Subcutaneous abdominal adipose tissue (tissue), 5 donors: ENCODE measurements at regions not wholly inside any gene's neighbourhood (a gene's known extent, or its start where the extent isn't known, plus 50 kb on each side); places are given as distances from the start of the nearest gene placed in this dataset.
A peak's percentile ranks its signal among the peaks of the same experiment; 100 is the strongest.
"Not testable (repeated sequence)": the region's sequence is repeated elsewhere in the genome, so short reads cannot be mapped to it uniquely, and the experiment has no call there.

Source experiments
- H3K27ac ChIP-seq: one replicate; pipeline ENCODE4 v1.7.0; 2013; ENCODE audit warnings: low read depth, mild to moderate bottlenecking, inconsistent platforms, low read length, moderate library complexity
- H3K27me3 ChIP-seq, 5 donors: one replicate each; pipeline ENCODE4 v1.7.0; 2013; ENCODE audit warnings: low read length in 5 of 5, inconsistent platforms in 1 of 5; ENCODE audit not compliant: control insufficient read depth in 5 of 5, insufficient read depth in 4 of 5
- H3K36me3 ChIP-seq, 5 donors: one replicate each; pipeline ENCODE4 v1.7.0; 2013; ENCODE audit warnings: low read length in 5 of 5; ENCODE audit not compliant: control insufficient read depth in 5 of 5, insufficient read depth in 5 of 5
- H3K4me1 ChIP-seq, 5 donors: one replicate each; pipeline ENCODE4 v1.7.0; 2013; ENCODE audit warnings: low read length in 5 of 5, mild to moderate bottlenecking in 3 of 5, moderate library complexity in 1 of 5; ENCODE audit not compliant: control insufficient read depth in 5 of 5, insufficient read depth in 5 of 5
- H3K4me3 ChIP-seq, 5 donors: one replicate each; pipeline ENCODE4 v1.7.0; 2013; ENCODE audit warnings: low read length in 5 of 5, low read depth in 1 of 5
- H3K9ac ChIP-seq, 5 donors: one replicate each; pipeline ENCODE4 v1.7.0; 2013; ENCODE audit warnings: low read length in 5 of 5, mild to moderate bottlenecking in 4 of 5, moderate library complexity in 3 of 5
- H3K9me3 ChIP-seq, 5 donors: one replicate each; pipeline ENCODE4 v1.7.0; 2013; ENCODE audit warnings: low read length in 5 of 5; ENCODE audit not compliant: control insufficient read depth in 5 of 5
- donor health status: healthy.
- donor health status: healthy.
- donor health status: healthy.
- donor health status: healthy.
- donor health status: healthy.

DNA sequence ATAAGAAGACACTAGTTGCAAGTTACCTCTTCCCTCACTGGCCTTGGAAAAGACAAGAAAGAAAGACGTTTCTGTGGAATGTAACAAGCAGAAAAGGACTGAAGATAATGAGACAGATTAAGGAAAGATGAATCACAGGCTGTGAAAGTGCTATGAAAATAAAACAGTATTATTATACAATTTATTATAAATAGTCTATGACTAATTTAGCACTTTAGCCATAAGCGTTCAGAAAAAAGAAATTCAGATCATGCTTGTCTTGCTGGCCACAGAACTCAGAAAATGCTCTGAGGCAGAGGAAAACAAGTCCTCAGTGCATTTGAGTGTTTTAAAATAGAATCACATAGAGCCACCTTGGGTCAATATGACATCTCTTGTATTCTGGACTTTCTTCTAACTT lies 174.8 kb upstream of the NBPF9 start:
- H3K9me3 ChIP-seq, H3K27ac ChIP-seq, H3K36me3 ChIP-seq, H3K4me3 ChIP-seq, H3K4me1 ChIP-seq, H3K27me3 ChIP-seq, H3K9ac ChIP-seq: not testable (repeated sequence)

DNA sequence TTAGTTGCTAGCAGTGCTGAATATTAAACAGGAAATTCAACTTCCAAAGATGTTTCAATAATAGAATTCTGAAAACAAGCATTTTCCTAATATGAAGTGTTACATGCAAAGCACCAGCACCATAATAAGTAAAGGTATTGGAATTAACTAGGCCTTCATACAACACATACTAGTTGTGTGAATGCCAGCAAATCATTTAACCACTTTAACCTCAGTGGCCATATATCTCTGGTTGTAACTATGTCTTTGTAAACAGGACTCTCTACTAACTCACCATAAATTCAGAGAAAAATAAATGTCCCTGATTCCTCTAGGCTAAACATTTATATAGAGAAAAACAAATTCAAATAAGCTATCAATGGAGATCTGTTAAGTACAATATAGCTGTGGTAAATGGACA lies 175.7 kb upstream of the NBPF9 start:
- not testable (repeated sequence) for H3K4me3 ChIP-seq, H3K36me3 ChIP-seq, H3K9me3 ChIP-seq, H3K27ac ChIP-seq, H3K4me1 ChIP-seq, H3K9ac ChIP-seq, H3K27me3 ChIP-seq

DNA sequence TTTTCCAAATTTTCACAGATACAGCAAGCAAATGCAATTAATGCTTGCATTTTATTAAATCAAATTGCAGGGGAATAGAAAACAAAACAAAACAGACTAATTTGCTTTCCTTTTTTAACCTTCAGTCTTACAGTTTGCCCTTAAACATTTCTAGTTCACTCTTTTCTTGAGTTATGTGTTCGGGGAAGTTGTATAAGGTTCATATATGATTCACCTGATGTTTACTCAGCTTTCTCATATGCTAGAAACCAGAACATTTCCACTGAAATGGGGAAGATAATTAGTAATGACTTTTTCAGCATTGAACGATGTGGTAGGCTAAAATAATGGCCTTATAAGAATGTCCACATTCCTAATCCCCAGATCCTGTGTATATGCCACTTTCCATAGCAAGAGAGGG lies 176.2 kb upstream of the NBPF9 start:
- H3K9ac ChIP-seq, H3K36me3 ChIP-seq, H3K4me3 ChIP-seq, H3K9me3 ChIP-seq, H3K27me3 ChIP-seq, H3K4me1 ChIP-seq, H3K27ac ChIP-seq: not testable (repeated sequence)

DNA sequence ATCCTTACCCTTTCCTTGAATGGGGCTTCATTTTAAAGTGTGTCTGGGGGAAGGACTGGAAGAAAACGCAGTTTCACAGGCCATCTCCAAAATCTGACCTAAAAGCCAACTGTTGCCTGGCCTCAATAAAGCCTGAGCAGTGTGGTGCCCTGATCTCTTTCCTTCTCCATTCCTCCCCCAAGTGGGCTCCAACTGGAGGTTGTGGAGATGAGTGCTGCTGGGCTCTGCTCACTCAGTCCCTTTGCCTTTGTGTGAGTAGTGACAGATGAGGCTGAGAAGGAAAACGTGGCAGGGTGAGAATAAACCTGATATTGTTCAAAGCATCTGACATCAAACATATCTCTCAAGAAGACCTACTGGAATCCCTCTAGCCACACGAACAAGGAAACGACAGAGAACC lies 181.4 kb upstream of the NBPF9 start:
- not testable (repeated sequence) for H3K4me1 ChIP-seq, H3K9ac ChIP-seq, H3K36me3 ChIP-seq, H3K27me3 ChIP-seq, H3K4me3 ChIP-seq, H3K27ac ChIP-seq, H3K9me3 ChIP-seq

DNA sequence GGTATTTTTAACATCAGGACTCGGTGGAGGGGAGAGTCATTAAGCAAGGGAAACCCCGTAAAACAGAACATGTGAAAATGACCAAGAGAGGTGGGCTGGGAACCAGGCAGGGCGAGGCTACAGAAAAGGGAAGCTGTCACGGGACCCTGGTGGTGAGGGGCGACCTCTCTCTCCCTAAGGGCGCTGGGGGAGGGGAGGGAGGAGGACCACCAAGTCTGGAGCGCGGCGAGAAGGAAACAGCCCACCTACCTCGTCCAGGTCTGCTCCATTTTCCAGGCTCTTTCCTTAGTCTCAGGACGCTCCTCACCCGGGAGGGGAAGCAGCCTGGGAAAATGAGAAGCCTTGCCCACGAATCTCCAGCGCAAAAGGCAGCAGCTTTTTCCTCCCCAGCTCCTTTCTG lies 181.9 kb upstream of the NBPF9 start:
- not testable (repeated sequence) for H3K9ac ChIP-seq, H3K4me3 ChIP-seq, H3K4me1 ChIP-seq, H3K9me3 ChIP-seq, H3K36me3 ChIP-seq, H3K27me3 ChIP-seq, H3K27ac ChIP-seq

DNA sequence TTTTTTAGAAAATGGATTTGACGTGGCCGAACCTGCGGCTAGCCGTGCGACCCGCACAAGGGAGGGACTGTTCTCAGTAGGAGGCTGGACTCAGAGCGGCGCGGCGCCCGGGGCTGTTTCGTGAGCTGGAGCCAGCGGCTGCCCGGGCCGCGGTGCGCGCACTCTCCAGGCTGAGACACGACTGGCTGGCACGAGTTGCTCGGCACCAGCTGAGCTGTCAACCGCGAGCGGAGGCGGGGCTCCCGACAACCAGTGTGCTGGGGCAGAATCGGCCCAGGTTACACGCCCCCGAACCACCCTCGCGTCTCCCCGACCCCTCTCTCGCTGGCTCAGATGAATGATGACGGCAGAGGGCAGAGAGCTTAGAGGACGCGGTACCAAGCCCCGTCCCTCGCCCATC lies 182.3 kb upstream of the NBPF9 start:
- H3K27ac ChIP-seq, H3K9me3 ChIP-seq, H3K9ac ChIP-seq, H3K27me3 ChIP-seq, H3K4me1 ChIP-seq, H3K36me3 ChIP-seq: not testable (repeated sequence)
- peak overlapping the region in 1 of 5 donors; percentile 39 for H3K4me3 ChIP-seq

DNA sequence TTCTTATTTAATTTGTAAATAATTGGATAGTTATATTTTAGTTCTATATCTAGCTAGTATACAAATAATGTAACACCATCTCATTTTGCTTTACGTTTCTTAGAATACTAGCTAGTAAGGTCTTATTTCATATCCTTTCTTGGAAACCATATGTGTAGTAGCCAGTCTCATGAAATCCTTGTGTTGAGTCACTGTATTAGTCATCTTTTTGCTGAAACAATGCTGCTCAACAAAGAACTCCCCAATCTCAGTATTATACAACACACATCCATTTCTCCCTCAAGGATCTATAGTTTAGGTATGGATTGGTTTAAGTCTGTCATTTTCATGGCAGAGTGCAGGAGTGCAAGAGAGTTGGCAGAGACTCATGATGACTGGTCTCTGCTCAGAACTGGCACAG lies 185.2 kb upstream of the NBPF9 start:
- not testable (repeated sequence) for H3K9ac ChIP-seq, H3K27ac ChIP-seq, H3K4me3 ChIP-seq, H3K4me1 ChIP-seq, H3K9me3 ChIP-seq, H3K27me3 ChIP-seq, H3K36me3 ChIP-seq

DNA sequence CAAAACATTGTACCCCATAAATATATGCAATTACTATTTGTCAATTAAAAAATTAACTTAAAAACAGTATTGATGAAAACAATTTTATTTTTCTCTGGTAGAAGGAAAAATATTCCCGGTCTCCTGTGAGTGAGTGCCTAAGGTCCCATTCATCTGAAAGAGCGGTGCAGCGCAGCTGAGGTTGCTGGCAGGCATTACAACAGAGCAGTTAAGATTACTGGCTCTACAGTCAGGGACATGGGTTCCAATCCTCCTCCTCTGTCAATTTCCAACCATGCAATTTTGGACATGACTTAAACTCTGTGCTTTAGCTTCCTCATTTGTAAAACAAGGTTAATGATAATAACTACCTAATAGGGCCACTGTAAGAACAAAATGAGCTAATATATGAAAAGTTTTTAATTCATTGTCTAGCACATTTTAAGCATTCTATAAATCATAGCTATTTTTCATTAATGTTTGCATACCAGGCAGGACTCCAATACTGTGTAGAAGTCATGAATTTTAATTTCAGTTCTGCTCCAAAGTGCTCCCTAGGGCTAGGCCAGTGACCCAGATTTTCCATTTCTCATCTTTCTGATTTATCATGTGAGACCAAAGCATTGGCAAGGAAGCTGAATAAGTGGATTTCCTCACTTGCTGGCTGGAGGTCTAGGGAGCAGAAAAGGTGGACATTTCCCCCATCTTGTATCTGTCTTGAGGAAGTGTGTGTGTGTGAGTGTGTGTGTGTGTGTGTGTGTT lies 174.2 kb upstream of the NBPF19 start:
- H3K27ac ChIP-seq, H3K4me3 ChIP-seq, H3K4me1 ChIP-seq, H3K9me3 ChIP-seq, H3K36me3 ChIP-seq, H3K27me3 ChIP-seq, H3K9ac ChIP-seq: not testable (repeated sequence)

DNA sequence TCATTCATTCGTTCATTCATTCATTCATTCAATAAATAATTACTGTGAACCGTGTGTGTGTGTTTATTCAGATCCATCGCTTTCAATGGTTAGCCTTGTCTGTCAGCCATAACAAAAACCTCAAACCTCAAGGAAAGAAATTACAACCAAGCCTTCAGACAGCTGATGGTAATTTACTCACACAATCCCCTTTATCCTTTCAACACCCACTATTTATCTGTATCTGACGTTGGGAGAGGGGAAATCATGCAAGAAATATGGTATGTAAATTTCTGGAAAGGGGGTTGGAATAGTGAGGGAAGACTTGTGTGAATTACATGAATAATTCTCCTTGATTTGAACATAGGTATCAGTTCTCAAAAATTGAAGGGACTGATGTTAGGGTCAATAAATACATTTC lies 173.6 kb upstream of the NBPF19 start:
- not testable (repeated sequence) for H3K36me3 ChIP-seq, H3K27me3 ChIP-seq, H3K4me1 ChIP-seq, H3K27ac ChIP-seq, H3K9me3 ChIP-seq, H3K4me3 ChIP-seq, H3K9ac ChIP-seq

DNA sequence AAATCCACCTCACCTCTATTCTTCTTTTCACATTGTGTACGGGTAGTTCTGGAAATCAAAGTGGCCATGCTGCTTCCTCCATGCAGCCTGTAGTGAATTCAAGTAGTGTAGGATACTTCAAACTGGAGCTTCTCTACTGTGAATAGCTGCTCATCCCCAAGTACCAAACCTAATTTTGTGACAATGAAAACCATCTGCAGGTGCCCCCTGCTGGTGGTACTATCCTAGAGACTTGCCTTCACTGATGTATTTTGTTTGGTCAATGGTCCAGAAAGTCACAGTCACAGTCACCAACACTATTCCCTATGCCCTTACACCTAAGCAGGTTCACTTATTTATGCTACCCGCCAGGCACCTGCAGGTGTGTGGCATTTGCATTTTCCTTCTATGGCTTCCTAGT lies 170.0 kb upstream of the NBPF19 start:
- H3K9ac ChIP-seq, H3K27ac ChIP-seq, H3K36me3 ChIP-seq, H3K4me1 ChIP-seq, H3K9me3 ChIP-seq, H3K27me3 ChIP-seq, H3K4me3 ChIP-seq: not testable (repeated sequence)

DNA sequence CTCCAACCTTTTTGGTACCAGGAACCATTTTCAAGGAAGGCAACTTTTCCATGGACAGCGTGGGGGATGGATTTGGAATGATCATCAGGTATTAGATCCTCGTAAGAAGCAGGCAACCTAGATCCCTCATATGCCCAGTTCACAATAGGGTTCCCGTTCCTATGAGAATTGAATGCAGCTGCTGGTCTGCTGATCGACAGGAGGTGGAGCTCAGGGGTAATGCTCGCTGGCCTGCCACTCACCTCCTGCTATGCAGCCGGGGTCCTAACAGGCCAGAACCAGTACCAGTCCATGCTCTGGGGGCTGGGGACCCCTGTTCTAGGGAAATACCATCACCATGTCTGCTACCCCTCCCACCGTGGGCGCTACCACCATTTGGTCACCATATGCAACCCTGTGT lies 167.2 kb upstream of the NBPF19 start:
- not testable (repeated sequence) for H3K9ac ChIP-seq, H3K4me1 ChIP-seq, H3K27me3 ChIP-seq, H3K9me3 ChIP-seq, H3K4me3 ChIP-seq, H3K36me3 ChIP-seq, H3K27ac ChIP-seq
